IPS-NIHi11 (cell line): ENCODE measurements at regions not wholly inside any gene's neighbourhood (a gene's known extent, or its start where the extent isn't known, plus 50 kb on each side); places are given as distances from the start of the nearest gene placed in this dataset.
"Not testable (repeated sequence)": the region's sequence is repeated elsewhere in the genome, so short reads cannot be mapped to it uniquely, and the experiment has no call there.

Experiments
- DNase-seq: peaks from one replicate; pipeline ENCODE4 v3.0.0; 2012; ENCODE audit warnings: mixed read lengths, low spot score

DNA sequence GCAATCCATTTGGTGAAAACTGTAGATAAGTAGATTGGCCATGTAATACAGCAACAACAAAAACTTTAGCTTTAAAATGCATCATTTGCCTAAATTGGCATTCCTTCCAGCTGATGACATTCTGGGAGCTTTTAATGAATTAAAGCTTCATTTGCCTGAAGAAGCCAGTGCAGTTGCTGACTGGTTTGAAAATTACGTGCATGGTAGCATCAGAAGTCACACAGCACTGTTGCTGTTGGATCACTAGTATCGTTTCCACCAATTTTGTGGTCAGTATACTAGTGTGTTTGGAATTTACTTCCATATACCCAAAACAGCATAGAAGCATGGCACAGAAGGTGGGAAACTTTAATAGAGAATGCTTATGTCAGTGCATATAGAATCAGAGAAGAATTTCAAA lies 194.9 kb downstream of the ETV1 start:
- DNase-seq, result no peak

DNA sequence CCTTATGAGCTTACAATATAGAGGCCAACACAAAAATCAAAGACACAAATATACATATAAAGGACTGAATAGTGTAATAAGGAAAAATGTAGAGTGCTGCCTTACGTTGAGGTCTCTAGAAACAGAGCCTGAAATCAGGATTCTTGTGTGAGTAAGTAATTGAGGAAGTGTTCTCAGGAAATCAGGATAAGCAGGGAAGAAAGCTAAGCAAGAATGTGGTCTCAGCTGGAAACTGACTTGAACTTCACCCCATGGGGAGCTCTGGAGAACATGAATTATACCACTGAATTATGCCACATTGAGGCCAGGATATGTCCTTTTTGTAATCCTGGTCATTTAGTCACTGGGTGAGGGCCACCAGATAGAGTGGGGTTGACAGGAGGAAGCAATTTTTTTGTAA lies 191.9 kb downstream of the ETV1 start:
- DNase-seq, result peak; percentile 6

DNA sequence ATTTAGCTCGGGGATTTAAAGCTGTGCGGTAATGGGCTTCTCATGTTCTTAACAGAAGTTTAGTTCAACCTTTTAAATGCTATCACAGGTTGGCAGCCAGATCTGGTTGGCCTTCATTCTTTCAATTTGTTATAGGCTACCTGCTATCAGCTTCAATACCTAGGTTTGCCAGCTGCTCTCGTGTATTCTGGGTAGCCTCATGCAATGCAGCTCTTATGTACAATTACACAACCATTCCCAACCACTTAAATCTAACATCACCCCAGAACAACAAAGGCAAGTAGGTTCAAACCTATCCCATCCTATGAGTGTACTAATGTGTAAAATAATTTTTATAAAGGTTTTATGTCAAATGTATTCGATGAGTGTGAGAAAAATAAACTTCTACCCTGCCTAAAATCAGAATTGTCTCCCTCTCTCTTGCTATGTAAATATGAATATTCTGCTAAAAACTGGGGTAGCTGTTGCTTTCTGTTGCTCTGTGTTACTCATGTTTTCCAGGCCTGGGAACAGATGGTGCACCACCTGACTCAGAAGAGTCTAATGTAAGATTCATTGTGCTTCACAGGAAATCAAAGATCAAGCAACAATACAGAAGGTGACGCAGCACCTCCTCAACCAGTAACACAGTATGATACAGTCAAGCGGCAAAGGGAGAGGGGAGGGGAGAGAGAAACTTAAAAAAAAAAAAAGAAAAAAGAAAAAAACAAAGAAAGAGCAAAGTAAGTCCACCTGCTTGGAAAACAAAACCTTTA lies 188.6 kb downstream of the ETV1 start:
- DNase-seq, result peak; percentile 10

DNA sequence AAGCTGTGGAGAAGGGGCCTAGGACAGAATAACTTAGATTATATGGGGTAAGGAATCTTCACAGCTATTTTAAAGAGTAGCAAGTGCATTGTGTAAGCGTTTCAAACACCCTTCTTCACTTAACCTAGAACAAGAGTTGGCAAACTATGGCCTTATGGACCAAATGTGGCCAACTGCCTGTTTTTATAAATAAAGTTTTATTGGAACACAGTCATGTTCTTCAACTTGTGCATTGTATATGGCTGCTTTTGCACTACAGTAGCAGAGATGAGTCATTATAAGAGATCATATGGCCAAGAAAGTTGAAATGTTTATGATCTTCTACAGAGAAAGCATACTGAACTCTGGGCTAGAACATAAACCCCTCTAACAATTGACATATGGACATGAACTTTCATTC lies 187.8 kb downstream of the ETV1 start:
- DNase-seq, result no peak

DNA sequence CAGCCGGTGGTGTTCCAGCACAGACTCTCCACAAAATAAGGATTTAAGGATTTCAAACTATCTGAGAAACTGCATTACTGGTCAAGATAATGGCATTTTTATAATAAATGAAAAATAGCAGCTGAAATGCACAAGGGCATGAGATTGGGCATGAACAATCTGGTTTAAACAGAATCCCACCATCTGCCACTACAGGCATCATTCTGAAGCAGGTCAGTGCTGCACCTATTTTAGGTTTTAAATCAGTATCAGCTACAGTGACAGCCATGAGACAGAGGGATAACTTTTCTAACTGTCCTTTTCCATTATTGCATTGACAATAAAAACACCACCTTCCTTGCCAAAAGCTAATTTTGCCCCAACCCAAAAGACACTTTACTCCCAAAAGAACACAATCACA lies 186.8 kb downstream of the ETV1 start:
- no peak for DNase-seq

DNA sequence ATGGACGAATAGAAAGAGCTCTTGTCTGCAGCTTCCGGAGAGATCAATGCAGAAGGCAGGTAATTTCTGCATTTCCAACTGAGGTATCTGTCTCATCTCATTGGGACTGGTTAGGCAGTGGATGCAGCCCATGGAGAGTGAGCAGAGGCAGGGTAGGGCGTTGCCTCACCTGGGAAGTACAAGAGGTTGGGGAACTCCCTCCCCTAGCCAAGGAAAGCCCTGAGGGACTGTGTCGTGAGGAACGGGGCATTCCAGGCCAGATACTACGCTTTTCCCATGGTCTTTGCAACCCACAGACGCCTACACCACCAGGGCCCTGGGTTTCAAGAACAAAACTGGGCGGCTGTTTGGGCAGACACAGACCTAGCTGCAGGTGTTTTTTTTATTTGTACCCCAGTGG lies 186.3 kb downstream of the ETV1 start:
- DNase-seq, result no peak

DNA sequence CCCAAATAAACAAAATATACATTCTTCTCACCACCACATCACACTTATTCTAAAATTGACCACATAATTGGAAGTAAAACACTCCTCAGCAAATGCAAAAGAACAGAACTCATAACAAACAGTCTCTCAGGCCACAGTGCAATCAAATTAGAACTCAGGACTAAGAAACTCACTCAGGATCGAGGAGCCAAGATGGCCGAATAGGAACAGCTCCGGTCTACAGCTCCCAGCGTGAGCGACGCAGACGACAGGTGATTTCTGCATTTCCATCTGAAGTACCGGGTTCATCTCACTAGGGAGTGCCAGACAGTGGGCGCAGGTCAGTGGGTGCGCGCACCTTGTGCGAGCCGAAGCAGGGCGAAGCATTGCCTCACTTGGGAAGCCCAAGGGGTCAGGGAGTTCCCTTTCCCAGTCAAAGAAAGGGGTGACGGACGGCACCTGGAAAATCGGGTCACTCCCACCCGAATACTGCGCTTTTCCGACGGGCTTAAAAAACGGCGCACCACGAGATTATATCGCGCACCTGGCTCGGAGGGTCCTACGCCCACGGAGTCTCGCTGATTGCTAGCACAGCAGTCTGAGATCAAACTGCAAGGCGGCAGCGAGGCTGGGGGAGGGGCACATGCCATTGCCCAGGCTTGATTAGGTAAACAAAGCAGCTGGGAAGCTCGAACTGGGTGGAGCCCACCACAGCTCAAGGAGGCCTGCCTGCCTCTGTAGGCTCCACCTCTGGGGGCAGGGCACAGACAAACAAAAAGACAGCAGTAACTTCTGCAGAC lies 183.2 kb downstream of the ETV1 start:
- not testable (repeated sequence) for DNase-seq

DNA sequence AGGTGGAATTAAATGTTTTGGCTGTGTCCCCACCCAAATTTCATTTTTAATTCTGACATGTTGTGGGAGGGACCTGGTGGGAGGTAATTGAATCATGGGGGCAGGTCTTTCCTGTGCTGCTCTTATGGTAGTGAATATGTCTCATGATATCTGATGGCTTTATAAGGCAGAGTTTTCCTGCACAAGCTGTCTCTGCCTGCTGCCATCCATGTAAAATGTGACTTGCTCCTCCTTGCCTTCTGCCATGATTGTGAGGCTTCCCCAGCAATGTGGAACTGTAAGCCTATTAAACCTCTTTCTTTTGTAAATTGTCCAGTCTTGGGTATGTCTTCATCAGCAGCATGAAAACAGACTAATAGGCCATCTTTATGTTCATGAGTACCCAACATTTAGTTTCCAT lies 172.2 kb downstream of the ETV1 start:
- not testable (repeated sequence) for DNase-seq

DNA sequence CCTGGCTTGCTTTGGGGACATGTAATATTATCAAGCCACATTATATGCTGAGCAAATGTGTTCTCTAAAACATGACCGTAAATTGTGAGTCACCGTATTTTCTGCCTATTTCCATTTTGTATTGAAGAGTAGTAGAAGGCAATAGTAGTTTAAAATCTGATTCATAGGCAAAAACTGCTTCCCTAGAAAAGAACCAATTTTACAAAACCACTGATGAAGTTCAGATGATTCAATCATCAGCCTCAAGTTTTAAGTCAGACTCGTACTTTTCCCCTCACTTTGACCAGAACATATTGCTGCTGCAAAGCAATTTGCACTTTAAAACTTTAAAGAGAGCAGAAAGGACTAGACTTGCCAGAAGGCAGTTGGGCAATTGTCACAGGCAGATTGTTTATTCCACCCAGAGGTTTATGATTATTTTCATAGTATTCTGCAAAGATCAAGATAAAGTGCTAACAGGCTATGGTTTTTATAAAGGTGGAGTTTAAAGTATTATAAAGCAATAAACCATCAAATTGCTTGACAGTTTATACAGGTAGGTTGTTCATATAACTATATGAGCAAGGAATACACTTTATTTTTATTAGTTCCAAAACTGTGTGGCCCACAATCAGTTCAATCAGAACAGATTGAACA lies 168.2 kb downstream of the ETV1 start:
- DNase-seq, result no peak

DNA sequence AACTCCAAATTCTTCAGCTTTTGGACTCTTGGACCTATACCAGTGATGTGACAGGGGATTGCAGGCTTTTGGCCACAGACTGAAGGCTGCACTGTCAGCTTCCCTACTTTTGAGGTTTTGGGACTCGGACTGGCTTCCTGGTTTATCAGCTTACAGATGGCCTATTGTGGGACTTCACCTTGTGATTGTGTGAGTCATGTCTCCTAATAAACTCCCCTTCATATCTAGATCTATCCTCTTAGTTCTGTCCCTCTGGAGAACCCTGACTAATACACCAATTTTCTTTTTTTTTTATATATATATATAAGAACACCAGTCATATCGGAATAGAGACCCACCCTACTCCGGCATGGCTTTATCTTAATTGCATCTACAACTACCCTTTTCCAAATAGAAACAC lies 166.8 kb downstream of the ETV1 start:
- no peak for DNase-seq

DNA sequence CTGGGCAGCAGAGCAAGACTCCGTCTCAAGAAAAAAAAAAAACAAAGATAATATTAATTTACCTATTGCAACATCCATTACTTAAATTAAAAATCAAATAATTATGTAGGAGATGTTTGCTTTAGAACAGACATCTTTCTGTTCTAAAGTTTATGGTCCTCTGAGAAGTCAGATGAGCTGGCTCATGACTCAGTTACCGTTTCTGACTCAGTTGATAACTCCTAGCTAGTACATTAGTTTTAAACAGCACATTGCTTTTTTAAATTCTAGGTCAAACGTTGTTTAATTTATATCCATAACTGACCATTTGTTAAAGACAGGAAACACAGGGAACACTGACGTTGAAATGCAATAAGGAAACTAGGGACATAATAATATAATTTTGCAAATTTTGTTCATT lies 162.7 kb downstream of the ETV1 start:
- no peak for DNase-seq

DNA sequence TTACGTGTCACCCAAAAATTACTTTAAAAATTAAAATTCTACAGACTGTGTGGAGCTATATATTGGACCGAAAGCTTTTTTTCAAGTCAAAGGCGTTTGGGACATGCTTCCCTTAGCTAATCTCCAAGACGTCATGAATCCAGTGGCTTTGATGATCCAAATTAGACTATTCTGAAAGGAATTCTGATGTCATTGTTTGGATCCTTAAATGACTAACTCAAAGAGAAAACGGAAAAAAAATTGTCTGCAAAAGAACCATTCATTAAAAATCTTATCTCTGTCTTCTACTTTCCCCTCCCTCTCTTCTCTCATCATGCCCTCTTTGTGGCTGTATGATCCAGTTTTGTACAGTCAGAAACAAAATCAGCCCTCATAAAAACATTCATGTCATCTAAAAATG lies 161.8 kb downstream of the ETV1 start:
- no peak for DNase-seq

DNA sequence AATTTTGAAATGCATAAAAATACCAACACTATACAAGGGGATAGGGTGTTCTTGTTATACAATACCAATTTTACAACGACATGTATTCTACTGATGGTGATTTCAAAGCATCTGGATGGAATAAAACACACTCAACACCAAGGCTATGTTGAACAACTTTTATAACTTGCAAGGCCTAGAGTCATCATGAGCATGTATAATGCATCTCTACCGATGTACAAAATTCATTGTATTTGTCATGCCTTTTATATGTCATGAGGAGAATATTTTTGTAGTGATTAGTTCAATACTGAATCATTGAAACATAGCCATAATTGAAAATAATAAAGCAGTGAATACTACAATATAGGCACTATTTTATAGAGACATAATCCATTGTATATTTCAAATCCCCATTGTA lies 160.2 kb downstream of the ETV1 start:
- no peak for DNase-seq

DNA sequence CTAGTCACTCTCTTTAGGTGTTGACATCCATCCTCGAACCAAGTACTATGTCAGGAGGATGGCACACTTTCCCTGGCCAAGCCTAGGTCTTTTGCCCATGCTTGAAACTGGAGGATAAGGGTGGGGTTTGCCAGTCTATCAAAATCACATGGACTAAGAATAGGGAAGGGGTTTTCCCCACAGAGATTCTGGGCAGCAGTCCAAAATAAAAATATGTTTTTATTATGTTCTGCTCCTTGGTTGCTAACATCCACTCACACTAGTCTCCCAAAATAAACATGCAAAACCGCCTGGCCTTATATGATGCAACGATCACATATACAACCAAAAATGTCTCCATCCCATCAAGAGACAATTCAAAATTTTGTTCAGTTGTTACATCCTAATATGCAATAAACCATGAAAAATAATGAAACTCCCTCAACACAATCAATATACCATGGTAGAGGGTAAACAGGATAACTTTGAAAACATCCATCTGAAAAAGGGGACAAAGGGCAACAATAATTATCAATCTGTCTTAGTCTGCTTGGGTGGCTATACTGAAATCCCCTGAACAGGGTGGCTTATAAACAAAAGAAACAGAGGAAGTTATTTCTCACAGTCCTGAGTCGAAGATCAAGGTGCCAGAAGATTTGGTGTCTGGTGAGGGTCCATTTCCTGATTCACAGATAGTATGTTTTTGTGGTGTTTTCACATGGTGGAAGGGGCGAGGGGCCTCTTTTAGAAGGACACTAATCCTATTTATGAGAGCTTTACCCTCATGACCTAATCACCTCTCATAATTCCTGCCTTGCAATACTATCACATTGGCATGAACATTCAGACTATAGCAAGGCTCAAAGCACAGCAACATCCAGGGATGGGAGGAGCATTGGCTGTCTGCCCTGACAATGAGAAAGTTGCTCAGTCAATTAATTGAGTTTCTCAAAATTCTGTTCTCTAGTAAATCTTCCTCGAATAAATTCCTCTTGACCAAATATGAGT lies 159.3 kb downstream of the ETV1 start:
- no peak for DNase-seq

DNA sequence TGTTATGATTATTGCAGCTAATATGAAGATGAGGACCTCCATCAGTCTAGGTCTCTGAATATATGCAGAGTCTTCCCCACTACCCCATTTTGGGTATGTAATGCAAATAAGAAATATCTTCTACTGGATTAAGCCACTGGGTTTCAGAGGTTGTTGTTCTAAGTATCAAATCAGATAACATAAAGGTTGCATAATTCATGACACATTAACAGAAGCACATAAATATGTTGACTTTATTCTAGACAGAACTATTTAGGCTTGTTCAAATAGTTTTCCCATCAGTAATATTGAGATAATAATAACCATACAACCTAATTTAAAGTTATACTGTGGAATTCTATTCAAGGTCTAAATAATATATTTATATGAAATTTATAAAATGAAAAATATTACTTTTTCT lies 157.1 kb downstream of the ETV1 start:
- no peak for DNase-seq

DNA sequence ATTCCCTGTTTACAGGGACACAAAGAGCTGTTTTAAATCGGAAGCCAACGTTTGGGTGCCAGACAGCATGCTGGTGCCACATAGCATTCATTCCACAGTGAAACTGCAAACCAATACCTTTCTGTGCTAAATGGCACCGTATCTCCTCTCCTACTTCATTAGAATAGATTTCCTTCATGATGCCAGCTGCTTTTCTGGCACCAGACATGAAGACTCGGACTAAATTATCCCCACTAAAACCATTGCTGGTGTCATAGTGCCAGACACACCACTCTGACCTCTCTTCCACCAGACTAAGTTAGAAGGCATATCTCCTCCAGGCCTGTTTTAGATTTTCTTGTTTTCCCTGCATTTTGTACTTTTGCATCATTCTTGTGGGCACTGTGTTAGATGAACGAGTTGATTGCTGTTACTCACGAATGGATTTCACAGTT lies 155.1 kb downstream of the ETV1 start:
- DNase-seq, result no peak

DNA sequence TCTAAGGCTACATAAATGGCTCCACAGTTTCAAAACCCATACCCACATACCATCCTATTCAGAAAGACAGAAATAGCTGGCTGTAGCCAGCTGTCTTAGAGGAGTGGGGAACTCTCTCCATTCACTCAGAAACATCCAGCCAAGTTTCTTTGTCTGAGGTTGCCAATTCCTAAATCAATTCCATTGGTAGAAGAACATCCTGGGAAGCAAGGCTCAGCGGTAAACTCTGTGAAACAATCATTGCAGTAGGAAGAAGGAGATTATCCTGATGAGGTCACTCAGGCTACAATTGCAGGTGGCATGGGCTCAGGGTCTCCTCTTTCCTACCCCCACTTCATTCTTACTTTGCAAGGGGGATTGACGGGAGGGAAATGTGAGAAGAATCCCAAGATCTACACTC lies 154.0 kb downstream of the ETV1 start:
- DNase-seq, result peak; percentile 20

DNA sequence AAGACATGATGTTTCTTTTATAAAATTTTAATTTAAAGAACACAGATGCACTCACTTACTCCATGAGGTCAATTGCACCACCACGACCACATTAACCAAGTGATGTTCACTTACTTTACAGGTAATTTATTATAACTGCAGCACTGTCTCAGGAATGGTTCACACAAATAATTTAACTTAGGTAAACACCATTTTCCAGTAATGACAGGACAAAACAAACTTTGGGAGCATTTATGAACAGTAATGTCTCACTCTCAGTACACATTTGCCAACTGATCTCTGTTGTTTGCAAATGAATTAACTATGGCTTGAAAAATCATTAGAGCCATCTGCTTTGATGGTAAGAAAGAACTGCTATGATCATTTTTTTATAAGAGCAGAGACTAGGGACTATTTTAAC lies 150.4 kb downstream of the ETV1 start:
- DNase-seq, result no peak
